ENCODE measurements at regions not wholly inside any gene's neighbourhood (a gene's known extent, or its start where the extent isn't known, plus 50 kb on each side); places are given as distances from the start of the nearest gene placed in this dataset.

DNA sequence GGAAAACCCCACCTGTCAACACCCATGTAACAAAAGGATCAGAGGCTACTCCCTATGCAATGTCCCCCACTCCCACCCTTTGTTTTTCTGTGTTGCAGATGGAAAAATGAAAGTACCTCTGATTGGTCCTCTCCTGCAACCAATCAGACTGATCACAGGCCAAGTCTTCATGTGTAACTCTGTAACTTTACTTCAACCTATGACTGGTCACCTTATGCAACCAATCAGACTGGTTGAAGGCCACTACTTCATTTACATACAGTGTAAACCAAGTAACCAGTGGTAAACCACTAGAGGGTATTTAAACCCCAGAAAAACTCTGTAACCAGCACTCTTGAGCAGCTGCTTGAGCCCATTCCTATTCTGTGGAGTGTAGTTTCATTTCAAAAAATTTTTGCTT lies 266.3 kb upstream of the OLFM3 start:
- H3K27ac ChIP-seq (ENCODE audit: insufficient read depth, low read length), result no peak overlapping the region
- H2AFZ ChIP-seq (ENCODE audit: low read length), result no peak overlapping the region
- H3K36me3 ChIP-seq (ENCODE audit: control insufficient read depth, insufficient read depth, low read length), result no peaks in the 10 kb centered on the region
- H4K20me1 ChIP-seq (ENCODE audit: control insufficient read depth, extremely low read depth, insufficient read depth, low read length), result no peaks in the 10 kb centered on the region
- H3K4me2 ChIP-seq (ENCODE audit: extremely low read depth, insufficient read depth, low read length), result no peak overlapping the region
- no peaks in the 10 kb centered on the region for H3K79me2 ChIP-seq (ENCODE audit: control insufficient read depth, insufficient read depth, low read length)
- no peaks in the 10 kb centered on the region for H3K27me3 ChIP-seq (ENCODE audit: control insufficient read depth, insufficient read depth, low read length)
- TF ChIP-seq EZH2 (IDR thresholded peaks at IDR 0.05; ENCODE audit: low read length, missing control alignments), result no peak
- TF ChIP-seq, protein P1, sequence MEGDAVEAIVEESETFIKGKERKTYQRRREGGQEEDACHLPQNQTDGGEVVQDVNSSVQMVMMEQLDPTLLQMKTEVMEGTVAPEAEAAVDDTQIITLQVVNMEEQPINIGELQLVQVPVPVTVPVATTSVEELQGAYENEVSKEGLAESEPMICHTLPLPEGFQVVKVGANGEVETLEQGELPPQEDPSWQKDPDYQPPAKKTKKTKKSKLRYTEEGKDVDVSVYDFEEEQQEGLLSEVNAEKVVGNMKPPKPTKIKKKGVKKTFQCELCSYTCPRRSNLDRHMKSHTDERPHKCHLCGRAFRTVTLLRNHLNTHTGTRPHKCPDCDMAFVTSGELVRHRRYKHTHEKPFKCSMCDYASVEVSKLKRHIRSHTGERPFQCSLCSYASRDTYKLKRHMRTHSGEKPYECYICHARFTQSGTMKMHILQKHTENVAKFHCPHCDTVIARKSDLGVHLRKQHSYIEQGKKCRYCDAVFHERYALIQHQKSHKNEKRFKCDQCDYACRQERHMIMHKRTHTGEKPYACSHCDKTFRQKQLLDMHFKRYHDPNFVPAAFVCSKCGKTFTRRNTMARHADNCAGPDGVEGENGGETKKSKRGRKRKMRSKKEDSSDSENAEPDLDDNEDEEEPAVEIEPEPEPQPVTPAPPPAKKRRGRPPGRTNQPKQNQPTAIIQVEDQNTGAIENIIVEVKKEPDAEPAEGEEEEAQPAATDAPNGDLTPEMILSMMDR (conservative IDR thresholded peaks at IDR 0.05 in 1 of 2, IDR thresholded peaks at IDR 0.05 in 1 of 2; ENCODE audit: low read depth in 1 of 2, low read length in 2 of 2), result no peak
- no peak for DNase-seq (ENCODE audit: low read depth in 2 of 2)
- no peaks in the 10 kb centered on the region for H3K9me3 ChIP-seq (ENCODE audit: control insufficient read depth, insufficient read depth, low read depth, low read length)
- H3K4me1 ChIP-seq (ENCODE audit: control insufficient read depth, extremely low read depth, insufficient read depth, low read length), result no peaks in the 10 kb centered on the region
- no peak overlapping the region for H3K4me3 ChIP-seq (replicated peaks in 1 of 4; ENCODE audit: control extremely low read depth in 1 of 4, insufficient read depth in 1 of 4, low read depth in 3 of 4, low read length in 4 of 4)
- no peak overlapping the region for H3K9ac ChIP-seq (ENCODE audit: insufficient read depth, low read length)

DNA sequence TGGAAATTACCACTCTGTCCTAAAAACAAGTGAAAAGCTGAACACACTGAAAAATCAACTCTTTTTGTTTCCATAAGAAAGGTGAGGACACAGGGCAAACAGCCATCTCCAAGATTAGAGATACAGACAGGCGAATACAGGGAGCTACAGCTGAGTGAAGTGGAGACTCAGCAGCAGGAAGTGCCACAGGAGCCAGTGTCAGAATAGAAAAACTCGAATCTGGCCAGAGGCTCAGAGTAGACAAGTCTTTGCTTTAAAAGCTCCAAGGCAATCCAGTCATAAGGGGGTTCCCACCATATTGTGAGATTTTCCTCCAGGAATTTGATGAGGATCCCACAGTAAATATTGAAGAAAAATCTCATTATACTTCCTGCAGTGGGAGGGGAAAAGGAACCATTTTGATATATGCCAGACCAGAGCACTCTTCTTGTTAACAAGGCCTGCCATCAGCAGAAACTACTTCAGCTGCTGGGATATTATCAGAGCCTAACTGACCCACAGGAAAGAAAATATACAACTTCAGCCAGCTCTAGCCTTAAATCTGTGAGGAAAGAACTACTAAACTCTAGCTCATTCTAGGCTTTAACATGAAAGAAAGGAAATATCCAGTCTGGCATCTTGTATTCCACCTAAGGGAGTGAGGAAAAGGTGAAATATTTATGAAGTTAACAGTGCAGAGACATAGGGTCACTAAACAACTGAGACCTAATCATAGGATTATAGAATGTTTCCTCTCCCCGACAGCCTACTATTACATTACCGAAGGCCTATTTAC lies 256.2 kb upstream of the OLFM3 start:
- H3K36me3 ChIP-seq (ENCODE audit: control insufficient read depth, insufficient read depth, low read length), result no peaks in the 10 kb centered on the region
- no peak for DNase-seq (ENCODE audit: low read depth in 2 of 2)
- H3K4me2 ChIP-seq (ENCODE audit: extremely low read depth, insufficient read depth, low read length), result no peak overlapping the region
- H3K27ac ChIP-seq (ENCODE audit: insufficient read depth, low read length), result no peak overlapping the region
- no peaks in the 10 kb centered on the region for H4K20me1 ChIP-seq (ENCODE audit: control insufficient read depth, extremely low read depth, insufficient read depth, low read length)
- H2AFZ ChIP-seq (ENCODE audit: low read length), result no peak overlapping the region
- no peaks in the 10 kb centered on the region for H3K4me1 ChIP-seq (ENCODE audit: control insufficient read depth, extremely low read depth, insufficient read depth, low read length)
- H3K79me2 ChIP-seq (ENCODE audit: control insufficient read depth, insufficient read depth, low read length), result no peaks in the 10 kb centered on the region
- H3K4me3 ChIP-seq (replicated peaks in 1 of 4; ENCODE audit: control extremely low read depth in 1 of 4, insufficient read depth in 1 of 4, low read depth in 3 of 4, low read length in 4 of 4), result no peak overlapping the region
- no peak overlapping the region for H3K9ac ChIP-seq (ENCODE audit: insufficient read depth, low read length)
- no peaks in the 10 kb centered on the region for H3K9me3 ChIP-seq (ENCODE audit: control insufficient read depth, insufficient read depth, low read depth, low read length)
- no peaks in the 10 kb centered on the region for H3K27me3 ChIP-seq (ENCODE audit: control insufficient read depth, insufficient read depth, low read length)
- TF ChIP-seq, protein P1 (conservative IDR thresholded peaks at IDR 0.05 in 1 of 2, IDR thresholded peaks at IDR 0.05 in 1 of 2; ENCODE audit: low read depth in 1 of 2, low read length in 2 of 2), result no peak
- no peak for TF ChIP-seq EZH2 (IDR thresholded peaks at IDR 0.05; ENCODE audit: low read length, missing control alignments)

DNA sequence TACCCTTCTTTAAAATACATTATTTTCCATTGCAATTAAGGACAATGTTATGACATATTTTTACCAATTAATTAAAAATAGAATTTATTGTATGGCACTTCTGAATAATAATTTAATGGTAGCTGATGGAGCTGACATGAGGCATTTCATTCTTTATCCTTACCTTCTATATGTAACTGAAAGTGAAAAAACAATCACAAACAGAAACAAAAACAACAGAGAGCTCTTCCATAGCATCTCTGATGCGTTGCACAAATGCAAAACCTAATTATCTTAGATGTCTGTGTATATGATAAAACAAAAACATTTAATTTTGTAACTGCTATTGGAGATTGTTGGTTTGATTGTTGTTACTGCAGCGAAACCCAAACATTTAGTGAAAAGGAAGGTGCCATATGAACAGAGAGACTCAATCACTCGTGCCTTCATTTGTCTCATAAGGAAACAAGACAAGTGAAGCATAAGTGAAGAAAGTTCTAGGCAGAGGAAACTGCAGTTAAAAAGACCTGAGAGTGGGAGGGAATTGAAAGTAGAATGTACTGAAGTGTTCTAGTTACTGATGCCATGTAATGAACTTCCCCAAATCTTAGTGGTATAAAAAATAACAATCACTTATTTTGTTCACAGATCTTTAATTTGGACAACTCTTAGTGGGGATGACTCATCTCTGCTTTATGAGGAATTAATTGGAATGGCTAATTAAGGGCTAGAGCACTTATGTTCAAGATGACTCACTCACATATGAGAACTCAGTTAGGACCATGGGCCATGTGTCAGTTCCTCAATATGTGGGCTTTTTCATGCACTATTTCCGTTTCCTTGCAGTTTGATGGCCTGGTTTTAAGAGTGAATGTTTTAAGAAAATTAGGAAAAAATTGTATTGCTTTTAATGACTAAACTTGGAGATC lies 245.0 kb upstream of the OLFM3 start:
- no peak overlapping the region for H3K4me2 ChIP-seq (ENCODE audit: extremely low read depth, insufficient read depth, low read length)
- H3K36me3 ChIP-seq (ENCODE audit: control insufficient read depth, insufficient read depth, low read length), result no peaks in the 10 kb centered on the region
- DNase-seq (ENCODE audit: low read depth in 2 of 2), result no peak
- H3K27me3 ChIP-seq (ENCODE audit: control insufficient read depth, insufficient read depth, low read length), result no peaks in the 10 kb centered on the region
- H4K20me1 ChIP-seq (ENCODE audit: control insufficient read depth, extremely low read depth, insufficient read depth, low read length), result no peaks in the 10 kb centered on the region
- no peaks in the 10 kb centered on the region for H3K79me2 ChIP-seq (ENCODE audit: control insufficient read depth, insufficient read depth, low read length)
- no peak overlapping the region for H2AFZ ChIP-seq (ENCODE audit: low read length)
- no peaks in the 10 kb centered on the region for H3K9me3 ChIP-seq (ENCODE audit: control insufficient read depth, insufficient read depth, low read depth, low read length)
- H3K27ac ChIP-seq (ENCODE audit: insufficient read depth, low read length), result no peak overlapping the region
- H3K4me1 ChIP-seq (ENCODE audit: control insufficient read depth, extremely low read depth, insufficient read depth, low read length), result no peaks in the 10 kb centered on the region
- TF ChIP-seq, protein P1 (conservative IDR thresholded peaks at IDR 0.05 in 1 of 2, IDR thresholded peaks at IDR 0.05 in 1 of 2; ENCODE audit: low read depth in 1 of 2, low read length in 2 of 2), result no peak
- TF ChIP-seq EZH2 (IDR thresholded peaks at IDR 0.05; ENCODE audit: low read length, missing control alignments), result no peak
- no peak overlapping the region for H3K9ac ChIP-seq (ENCODE audit: insufficient read depth, low read length)
- no peak overlapping the region for H3K4me3 ChIP-seq (replicated peaks in 1 of 4; ENCODE audit: control extremely low read depth in 1 of 4, insufficient read depth in 1 of 4, low read depth in 3 of 4, low read length in 4 of 4)

All from fibroblast of lung (primary cell).